HUES6 (cell line): ENCODE measurements at regions not wholly inside any gene's neighbourhood (a gene's known extent, or its start where the extent isn't known, plus 50 kb on each side); places are given as distances from the start of the nearest gene placed in this dataset.

Experiments used
- H3K27ac ChIP-seq: 2 replicates; pipeline ENCODE4 v1.7.0; 2013; ENCODE audit warnings: low read depth, mild to moderate bottlenecking, low read length, inconsistent platforms
- H3K27me3 ChIP-seq: 2 replicates; pipeline ENCODE4 v1.6.1; 2013; ENCODE audit warnings: low read length; ENCODE audit not compliant: control insufficient read depth, insufficient read depth
- H3K36me3 ChIP-seq: 2 replicates; pipeline ENCODE4 v1.6.1; 2013; ENCODE audit warnings: low read length; ENCODE audit not compliant: control insufficient read depth, insufficient read depth
- H3K4me1 ChIP-seq: 2 replicates; pipeline ENCODE4 v1.6.1; 2013; ENCODE audit warnings: low read length; ENCODE audit not compliant: control insufficient read depth, insufficient read depth
- H3K4me3 ChIP-seq: 2 replicates; pipeline ENCODE4 v1.5.1; 2013; ENCODE audit warnings: low read depth, low read length
- H3K9ac ChIP-seq: one replicate; pipeline ENCODE4 v1.6.1; 2013; ENCODE audit warnings: mild to moderate bottlenecking, low read length
- H3K9me3 ChIP-seq: 2 replicates; pipeline ENCODE4 v1.6.1; 2013; ENCODE audit warnings: low read depth, low read length; ENCODE audit not compliant: control insufficient read depth, insufficient read depth

DNA sequence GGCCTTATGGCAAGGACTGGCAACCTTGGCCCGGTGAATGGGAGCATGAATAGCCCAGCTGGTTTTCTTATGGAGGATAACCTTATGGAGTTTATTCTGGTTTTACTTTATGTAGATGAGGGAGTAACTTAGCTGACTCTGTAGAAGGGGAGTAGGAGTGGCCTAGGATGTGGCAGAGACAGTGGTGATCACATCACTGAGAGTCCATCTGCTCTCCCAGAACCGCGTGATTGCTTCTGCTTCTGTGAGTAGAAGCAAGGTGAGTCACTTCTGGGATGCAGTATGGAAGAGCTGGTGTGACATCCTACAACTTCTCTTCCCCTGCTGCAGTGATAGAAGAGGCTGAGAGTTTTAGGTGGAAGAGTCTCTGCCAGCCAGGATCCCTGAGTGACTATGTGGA is 129.2 kb downstream of the RPS24 start:
- H3K4me1 ChIP-seq: no peaks in the 10 kb centered on the region
- no peaks in the 10 kb centered on the region for H3K27me3 ChIP-seq
- H3K27ac ChIP-seq: no peak overlapping the region
- H3K9ac ChIP-seq: no peak overlapping the region
- no peaks in the 10 kb centered on the region for H3K9me3 ChIP-seq
- H3K4me3 ChIP-seq: no peak overlapping the region
- no peaks in the 10 kb centered on the region for H3K36me3 ChIP-seq

GRCh38 chr10:78164702-78165101 is 131.0 kb downstream of the RPS24 start:
- H3K9me3 ChIP-seq: no peaks in the 10 kb centered on the region
- no peaks in the 10 kb centered on the region for H3K36me3 ChIP-seq
- H3K4me1 ChIP-seq: no peaks in the 10 kb centered on the region
- no peaks in the 10 kb centered on the region for H3K27me3 ChIP-seq
- no peak overlapping the region for H3K9ac ChIP-seq
- H3K27ac ChIP-seq: no peak overlapping the region
- H3K4me3 ChIP-seq: no peak overlapping the region

DNA sequence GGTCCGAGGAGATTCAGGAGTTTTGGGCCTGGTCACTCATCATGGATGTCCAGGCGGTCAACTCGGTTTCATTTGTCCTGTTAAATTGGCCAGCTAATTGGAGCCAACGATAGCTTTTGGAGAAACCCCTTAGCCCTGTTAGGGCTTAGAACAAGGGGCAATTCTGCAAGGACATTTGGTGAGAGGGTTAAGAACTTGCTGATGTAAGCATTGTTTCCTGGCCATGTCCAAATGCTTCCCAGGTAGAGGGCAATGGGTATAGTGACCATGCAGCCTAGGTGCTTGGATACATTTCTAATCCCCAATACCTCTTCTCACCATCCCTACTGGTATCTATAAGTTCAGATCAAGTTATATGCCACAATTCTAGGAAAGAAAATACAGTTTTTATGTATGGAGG is 131.5 kb downstream of the RPS24 start:
- no peaks in the 10 kb centered on the region for H3K4me1 ChIP-seq
- no peaks in the 10 kb centered on the region for H3K36me3 ChIP-seq
- no peak overlapping the region for H3K9ac ChIP-seq
- H3K27me3 ChIP-seq: no peaks in the 10 kb centered on the region
- H3K9me3 ChIP-seq: no peaks in the 10 kb centered on the region
- no peak overlapping the region for H3K4me3 ChIP-seq
- H3K27ac ChIP-seq: no peak overlapping the region

GRCh38 chr10:78165617-78166016 is 132.0 kb downstream of the RPS24 start:
- no peak overlapping the region for H3K4me3 ChIP-seq
- H3K27me3 ChIP-seq: no peaks in the 10 kb centered on the region
- H3K36me3 ChIP-seq: no peaks in the 10 kb centered on the region
- no peaks in the 10 kb centered on the region for H3K4me1 ChIP-seq
- H3K27ac ChIP-seq: no peak overlapping the region
- no peaks in the 10 kb centered on the region for H3K9me3 ChIP-seq
- no peak overlapping the region for H3K9ac ChIP-seq

GRCh38 chr10:78166261-78166660 is 132.6 kb downstream of the RPS24 start:
- no peaks in the 10 kb centered on the region for H3K9me3 ChIP-seq
- H3K27ac ChIP-seq: no peak overlapping the region
- peaks cover 5% of the 10 kb centered on the region for H3K4me1 ChIP-seq
- H3K27me3 ChIP-seq: no peaks in the 10 kb centered on the region
- H3K9ac ChIP-seq: no peak overlapping the region
- no peaks in the 10 kb centered on the region for H3K36me3 ChIP-seq
- H3K4me3 ChIP-seq: no peak overlapping the region

DNA sequence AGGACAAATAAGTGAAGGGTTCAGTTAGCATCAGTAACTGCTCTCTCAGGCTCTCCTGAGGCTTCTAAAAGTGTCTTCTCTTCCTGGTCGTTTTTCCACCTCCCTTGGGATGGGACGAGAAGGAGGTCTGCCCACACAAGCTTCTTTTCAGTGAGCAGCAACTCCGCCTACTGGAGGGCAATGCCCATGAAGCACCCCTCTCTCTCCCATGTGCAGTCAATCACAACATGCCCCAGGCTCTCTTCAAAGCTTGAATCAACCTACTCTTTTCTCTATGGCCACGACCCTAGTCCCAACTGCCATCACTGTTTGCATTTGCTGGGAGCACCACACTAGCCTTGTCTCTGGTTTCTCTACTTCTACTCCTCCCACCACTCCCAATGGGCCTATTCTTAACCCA is 135.6 kb downstream of the RPS24 start:
- Histone ChIP-seq H3K4me1 (peaks cover 16% of the 10 kb centered on the region), H3K4me3 (no peak overlapping the region), H3K27ac (no peak overlapping the region), H3K27me3 (no peaks in the 10 kb centered on the region), H3K9me3 (no peaks in the 10 kb centered on the region), H3K9ac (no peak overlapping the region), H3K36me3 (no peaks in the 10 kb centered on the region)

GRCh38 chr10:78170026-78170475 is 136.4 kb downstream of the RPS24 start:
- H3K36me3 ChIP-seq: no peaks in the 10 kb centered on the region
- H3K4me3 ChIP-seq: no peak overlapping the region
- H3K4me1 ChIP-seq: peaks cover 16% of the 10 kb centered on the region
- no peaks in the 10 kb centered on the region for H3K9me3 ChIP-seq
- H3K27ac ChIP-seq: no peak overlapping the region
- no peaks in the 10 kb centered on the region for H3K27me3 ChIP-seq
- no peak overlapping the region for H3K9ac ChIP-seq

- no peak overlapping the region for H3K27ac ChIP-seq
- no peak overlapping the region for H3K4me3 ChIP-seq
Observed at GRCh38 chr10:78171633-78172400, 138.2 kb downstream of the RPS24 start.

GRCh38 chr10:78173360-78174015 is 139.8 kb downstream of the RPS24 start:
- Histone ChIP-seq H3K27me3 (no peaks in the 10 kb centered on the region), H3K4me1 (peaks cover 31% of the 10 kb centered on the region), H3K27ac (no peak overlapping the region), H3K36me3 (no peaks in the 10 kb centered on the region), H3K9ac (no peak overlapping the region), H3K9me3 (no peaks in the 10 kb centered on the region), H3K4me3 (no peak overlapping the region)

More at GRCh38 chr10:78171633-78172400, 138.2 kb downstream of the RPS24 start:
- H3K4me1 ChIP-seq: peaks cover 16% of the 10 kb centered on the region
- no peaks in the 10 kb centered on the region for H3K27me3 ChIP-seq
- no peak overlapping the region for H3K9ac ChIP-seq
- H3K9me3 ChIP-seq: no peaks in the 10 kb centered on the region
- no peaks in the 10 kb centered on the region for H3K36me3 ChIP-seq

DNA sequence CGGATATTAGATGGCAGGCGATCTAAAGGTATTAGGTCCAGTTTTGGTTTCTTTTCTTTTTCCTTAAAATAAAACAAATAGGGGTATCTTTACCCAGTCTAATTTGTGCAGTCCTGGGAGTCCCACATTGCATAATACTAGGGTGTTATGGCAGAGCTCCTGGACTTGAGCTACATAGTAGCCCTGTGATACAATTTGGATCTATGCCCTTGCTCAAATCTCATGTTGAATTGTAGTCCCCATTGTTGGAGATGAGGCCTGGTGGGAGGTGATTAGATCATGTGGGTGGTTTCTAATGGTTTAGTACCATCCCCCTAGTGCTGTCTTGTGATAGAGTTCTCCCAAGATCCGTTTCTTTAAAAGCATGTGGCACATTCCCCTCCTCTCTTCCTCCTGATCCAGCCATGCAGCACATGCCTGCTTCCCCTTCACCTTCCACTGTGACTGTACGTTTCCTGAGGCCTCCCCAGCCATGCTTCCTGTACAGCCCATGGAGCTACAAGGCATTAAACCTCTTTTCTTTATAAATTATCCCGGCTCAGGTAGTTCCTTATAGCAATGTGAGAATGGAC is 141.9 kb downstream of the RPS24 start:
- Histone ChIP-seq H3K27me3 (no peaks in the 10 kb centered on the region), H3K27ac (no peak overlapping the region), H3K9ac (no peak overlapping the region), H3K4me1 (peaks cover 51% of the 10 kb centered on the region), H3K4me3 (no peak overlapping the region), H3K9me3 (no peaks in the 10 kb centered on the region), H3K36me3 (no peaks in the 10 kb centered on the region)
